ENCODE measurements at regions not wholly inside any gene's neighbourhood (a gene's known extent, or its start where the extent isn't known, plus 50 kb on each side); places are given as distances from the start of the nearest gene placed in this dataset.

DNA sequence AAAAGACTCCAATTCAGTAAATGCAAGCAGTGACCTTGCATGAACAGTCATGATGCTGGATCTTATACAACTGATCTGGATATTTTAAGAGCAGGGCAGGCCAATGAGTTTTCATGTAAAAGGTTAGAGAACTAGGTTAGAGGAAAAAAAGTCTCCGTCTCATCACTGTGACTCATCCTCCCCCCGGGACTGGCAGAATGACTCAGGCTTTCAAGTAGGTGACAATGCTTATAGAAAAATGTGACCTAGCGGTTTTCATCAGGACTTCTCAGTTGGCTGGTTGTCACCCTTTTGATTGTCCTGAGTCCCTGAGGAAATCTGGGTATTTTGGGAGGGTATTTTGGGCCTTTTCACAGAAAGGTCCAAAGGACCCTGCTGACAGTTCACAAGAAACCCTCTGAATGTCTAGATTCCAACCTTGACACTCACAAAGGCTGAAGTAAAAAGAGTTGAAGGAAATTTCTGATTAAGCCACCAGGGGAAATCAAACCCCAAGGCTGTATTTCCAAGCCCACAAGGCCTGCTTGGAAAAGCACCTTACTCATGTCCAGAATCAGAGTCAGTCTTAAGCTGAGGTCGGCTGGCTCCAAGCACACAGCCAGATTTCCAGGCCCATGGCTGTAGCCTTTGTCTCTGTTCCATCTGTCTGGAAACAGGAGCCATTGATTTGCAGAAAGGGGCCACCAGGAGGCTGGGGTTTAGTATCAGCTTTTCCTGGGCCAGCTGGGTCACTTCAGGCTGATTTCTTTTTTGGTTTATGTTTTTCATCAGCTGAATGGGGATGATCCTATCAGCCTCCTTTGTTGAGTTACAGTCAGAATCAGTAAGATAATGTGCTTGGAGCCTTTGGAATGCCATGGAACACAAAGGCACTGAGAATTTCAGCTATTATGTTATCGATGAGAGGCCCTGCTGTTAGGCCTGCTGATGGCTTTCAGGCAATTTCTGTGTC lies 226.4 kb upstream of the HABP2 start:
- H3K36me3 Mint-ChIP-seq (ENCODE audit: low read depth) = no peaks in the 10 kb centered on the region
- no peak overlapping the region for H3K27ac Mint-ChIP-seq
- H3K4me1 Mint-ChIP-seq = peaks cover 5% of the 10 kb centered on the region
- H3K4me3 Mint-ChIP-seq = no peak overlapping the region
- TF ChIP-seq, protein P1, sequence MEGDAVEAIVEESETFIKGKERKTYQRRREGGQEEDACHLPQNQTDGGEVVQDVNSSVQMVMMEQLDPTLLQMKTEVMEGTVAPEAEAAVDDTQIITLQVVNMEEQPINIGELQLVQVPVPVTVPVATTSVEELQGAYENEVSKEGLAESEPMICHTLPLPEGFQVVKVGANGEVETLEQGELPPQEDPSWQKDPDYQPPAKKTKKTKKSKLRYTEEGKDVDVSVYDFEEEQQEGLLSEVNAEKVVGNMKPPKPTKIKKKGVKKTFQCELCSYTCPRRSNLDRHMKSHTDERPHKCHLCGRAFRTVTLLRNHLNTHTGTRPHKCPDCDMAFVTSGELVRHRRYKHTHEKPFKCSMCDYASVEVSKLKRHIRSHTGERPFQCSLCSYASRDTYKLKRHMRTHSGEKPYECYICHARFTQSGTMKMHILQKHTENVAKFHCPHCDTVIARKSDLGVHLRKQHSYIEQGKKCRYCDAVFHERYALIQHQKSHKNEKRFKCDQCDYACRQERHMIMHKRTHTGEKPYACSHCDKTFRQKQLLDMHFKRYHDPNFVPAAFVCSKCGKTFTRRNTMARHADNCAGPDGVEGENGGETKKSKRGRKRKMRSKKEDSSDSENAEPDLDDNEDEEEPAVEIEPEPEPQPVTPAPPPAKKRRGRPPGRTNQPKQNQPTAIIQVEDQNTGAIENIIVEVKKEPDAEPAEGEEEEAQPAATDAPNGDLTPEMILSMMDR (IDR thresholded peaks at IDR 0.05) = no peak
- H3K27me3 Mint-ChIP-seq (ENCODE audit: low read depth, poor library complexity) = peaks cover 6% of the 10 kb centered on the region
- no peaks in the 10 kb centered on the region for H3K9me3 Mint-ChIP-seq
- no peak for DNase-seq

DNA sequence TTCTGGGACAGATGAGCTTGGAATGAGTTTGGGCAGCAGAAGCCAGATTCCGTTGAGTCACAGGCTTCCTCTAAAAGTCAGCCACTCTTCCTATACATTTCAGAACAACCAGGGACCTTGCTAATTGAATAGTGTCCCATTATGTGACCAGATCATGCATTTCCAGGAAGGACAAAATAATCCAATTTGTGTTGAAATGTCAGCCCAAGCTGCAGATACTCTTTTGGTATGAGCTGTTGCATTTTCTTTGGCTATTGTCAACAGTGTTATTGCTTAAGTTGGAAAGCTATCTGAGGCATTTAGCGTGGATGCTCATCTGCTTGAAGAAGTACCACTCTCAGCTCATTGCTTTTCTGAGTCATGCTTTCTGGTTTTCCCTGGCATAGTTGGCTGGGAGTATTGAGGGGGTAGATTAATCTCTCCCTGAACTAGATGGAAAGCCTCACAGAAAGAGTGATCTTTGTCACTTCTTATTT lies 223.7 kb upstream of the HABP2 start:
- no peaks in the 10 kb centered on the region for H3K27me3 Mint-ChIP-seq (ENCODE audit: low read depth, poor library complexity)
- H3K4me3 Mint-ChIP-seq = no peak overlapping the region
- no peaks in the 10 kb centered on the region for H3K36me3 Mint-ChIP-seq (ENCODE audit: low read depth)
- no peak for DNase-seq
- TF ChIP-seq, protein P1 (IDR thresholded peaks at IDR 0.05) = no peak
- H3K27ac Mint-ChIP-seq = no peak overlapping the region
- peaks cover 5% of the 10 kb centered on the region for H3K9me3 Mint-ChIP-seq
- H3K4me1 Mint-ChIP-seq = peaks cover 5% of the 10 kb centered on the region

DNA sequence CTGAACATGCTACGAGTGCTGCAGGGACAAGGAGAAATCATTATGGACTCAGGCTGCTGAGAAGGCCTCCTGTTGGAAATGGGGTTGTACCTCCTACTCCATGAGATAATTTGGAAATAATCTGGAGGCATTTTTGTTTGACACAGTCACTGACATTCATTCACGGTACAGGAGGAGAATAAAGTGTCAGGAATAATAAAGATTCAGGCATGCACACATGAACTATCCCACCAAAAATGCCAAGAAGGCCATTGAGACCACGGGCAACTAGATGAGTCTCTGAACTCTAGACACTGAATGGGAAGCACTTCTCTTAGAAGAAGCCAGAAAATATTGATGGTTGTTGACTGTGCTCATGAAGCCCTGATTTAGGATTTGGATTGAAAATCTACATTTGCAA lies 220.9 kb upstream of the HABP2 start:
- TF ChIP-seq, protein P1 (IDR thresholded peaks at IDR 0.05) = no peak
- Mint-ChIP-seq H3K27ac (no peak overlapping the region), H3K4me3 (no peak overlapping the region), H3K36me3 (ENCODE audit: low read depth) (no peaks in the 10 kb centered on the region), H3K9me3 (peaks cover 14% of the 10 kb centered on the region), H3K4me1 (peaks cover 4% of the 10 kb centered on the region), H3K27me3 (ENCODE audit: low read depth, poor library complexity) (no peaks in the 10 kb centered on the region)
- DNase-seq = no peak

- no peaks in the 10 kb centered on the region for H3K27me3 Mint-ChIP-seq (ENCODE audit: low read depth, poor library complexity)
- H3K27ac Mint-ChIP-seq = no peak overlapping the region
- no peaks in the 10 kb centered on the region for H3K36me3 Mint-ChIP-seq (ENCODE audit: low read depth)
- no peak for DNase-seq
- peaks cover 6% of the 10 kb centered on the region for H3K4me1 Mint-ChIP-seq
- H3K4me3 Mint-ChIP-seq = no peak overlapping the region
- TF ChIP-seq, protein P1 (IDR thresholded peaks at IDR 0.05) = no peak
- peaks cover 14% of the 10 kb centered on the region for H3K9me3 Mint-ChIP-seq
Measured at GRCh38 chr10:113333313-113333712, 219.5 kb upstream of the HABP2 start.

- TF ChIP-seq, protein P1 (IDR thresholded peaks at IDR 0.05) = no peak
- DNase-seq = no peak
- Mint-ChIP-seq H3K27me3 (ENCODE audit: low read depth, poor library complexity) (peaks cover 8% of the 10 kb centered on the region), H3K4me1 (peaks cover 9% of the 10 kb centered on the region), H3K27ac (no peak overlapping the region), H3K36me3 (ENCODE audit: low read depth) (no peaks in the 10 kb centered on the region), H3K4me3 (no peak overlapping the region), H3K9me3 (peaks cover 14% of the 10 kb centered on the region)
Measured at GRCh38 chr10:113335592-113335991, 217.3 kb upstream of the HABP2 start.

Data from nephron progenitor cell (in vitro differentiated cells).